Vagina (tissue), 2 donors: ENCODE measurements at regions not wholly inside any gene's neighbourhood (a gene's known extent, or its start where the extent isn't known, plus 50 kb on each side); places are given as distances from the start of the nearest gene placed in this dataset.

Source experiments
- DNase-seq, 2 donors: peaks; one replicate each; pipeline ENCODE4 v3.0.0-alpha.2; 2017; ENCODE audit errors: extremely low spot score in 2 of 2
- H3K27ac ChIP-seq: fragments of 200-600 bp; sonication (generic); one replicate; pipeline ENCODE4 v1.5.1; 2019
- H3K27me3 ChIP-seq: fragments of 200-600 bp; sonication (generic); one replicate; pipeline ENCODE4 v1.5.1; 2019
- H3K36me3 ChIP-seq, 2 donors: fragments of 200-600 bp; sonication (generic); one replicate each; pipeline ENCODE4 v1.5.1; 2017 to 2019
- H3K4me1 ChIP-seq: fragments of 200-600 bp; sonication (generic); one replicate; pipeline ENCODE4 v1.5.1; 2019
- H3K4me3 ChIP-seq, 2 donors: fragments of 200-600 bp; sonication (generic); 1 replicate in 1 of 2; 2 replicates in 1 of 2; pipeline ENCODE4 v1.5.1; 2016 to 2019
- H3K9me3 ChIP-seq: fragments of 200-600 bp; sonication (generic); one replicate; pipeline ENCODE4 v1.5.1; 2019
- CTCF ChIP-seq, 3 experiments: fragments of 450-650 bp in 2 of 3; fragments of 200-600 bp in 1 of 3; sonication (generic) in 1 of 3; IDR thresholded peaks; one replicate each; pipeline ENCODE4 v1.5.1; 2017 to 2019; ENCODE audit warnings: antibody characterized with exemption in 3 of 3, mild to moderate bottlenecking in 2 of 3, moderate library complexity in 2 of 3
- POLR2A ChIP-seq, 2 donors: fragments of 450-650 bp; IDR thresholded peaks; one replicate each; pipeline ENCODE4 v1.6.1; 2017; ENCODE audit warnings: antibody characterized with exemption in 2 of 2, mild to moderate bottlenecking in 2 of 2, moderate library complexity in 2 of 2
- POLR2AphosphoS5 ChIP-seq, 2 donors: sonication (generic); formaldehyde crosslinking; IDR thresholded peaks; one replicate each; pipeline ENCODE4 v1.9.0; 2017; ENCODE audit warnings: antibody characterized with exemption in 2 of 2, mild to moderate bottlenecking in 2 of 2, low read depth in 1 of 2; ENCODE audit not compliant: insufficient read depth in 1 of 2
- intact Hi-C: fragments of 100-400 bp; cut with DNase I; formaldehyde crosslinking; loops from one replicate; pipeline ENCODE4 v1.15.1; 2023

GRCh38 chr7:26049081-26049480 lies 102.9 kb upstream of the NFE2L3 start:
- DNase-seq: no peak
- Histone ChIP-seq H3K4me1 (no peaks in the 10 kb centered on the region), H3K27me3 (no peaks in the 10 kb centered on the region), H3K27ac (no peak overlapping the region), H3K9me3 (no peaks in the 10 kb centered on the region), H3K36me3 (no peaks in the 10 kb centered on the region), H3K4me3 (no peak overlapping the region)
- intact Hi-C loops: loop anchor here (5.0 kb wide), 1 partner anchor 693 kb away; no protein-coding TSS in a partner anchor
- TF ChIP-seq CTCF (IDR thresholded peaks at IDR 0.05) (no peak), POLR2A (IDR thresholded peaks at IDR 0.05) (no peak), POLR2AphosphoS5 (IDR thresholded peaks at IDR 0.05; ENCODE audit: insufficient read depth in 1 of 2, low read depth in 1 of 2) (no peak)

- Histone ChIP-seq H3K4me1 (no peaks in the 10 kb centered on the region), H3K9me3 (no peaks in the 10 kb centered on the region), H3K27me3 (no peaks in the 10 kb centered on the region), H3K36me3 (no peaks in the 10 kb centered on the region), H3K4me3 (no peak overlapping the region), H3K27ac (no peak overlapping the region)
- intact Hi-C loops: no loop called here
- TF ChIP-seq POLR2AphosphoS5 (IDR thresholded peaks at IDR 0.05; ENCODE audit: insufficient read depth in 1 of 2, low read depth in 1 of 2): no peak
- TF ChIP-seq POLR2A (IDR thresholded peaks at IDR 0.05): no peak
- TF ChIP-seq CTCF (IDR thresholded peaks at IDR 0.05): no peak
- no peak for DNase-seq
These were observed 101.0 kb upstream of the NFE2L3 start for GRCh38 chr7:26051021-26051420.

GRCh38 chr7:26052706-26053105 lies 99.3 kb upstream of the NFE2L3 start:
- Histone ChIP-seq H3K27me3 (no peaks in the 10 kb centered on the region), H3K9me3 (no peaks in the 10 kb centered on the region), H3K36me3 (no peaks in the 10 kb centered on the region), H3K4me3 (no peak overlapping the region), H3K4me1 (no peaks in the 10 kb centered on the region), H3K27ac (no peak overlapping the region)
- TF ChIP-seq POLR2AphosphoS5 (IDR thresholded peaks at IDR 0.05; ENCODE audit: insufficient read depth in 1 of 2, low read depth in 1 of 2): no peak
- TF ChIP-seq POLR2A (IDR thresholded peaks at IDR 0.05): no peak
- no peak for TF ChIP-seq CTCF (IDR thresholded peaks at IDR 0.05)
- intact Hi-C loops: no loop called here
- DNase-seq: no peak

- intact Hi-C loops: no loop called here
These were observed 97.6 kb upstream of the NFE2L3 start for GRCh38 chr7:26054386-26054785.

GRCh38 chr7:26055241-26055640 lies 96.8 kb upstream of the NFE2L3 start:
- H3K27me3 ChIP-seq: no peaks in the 10 kb centered on the region
- no peaks in the 10 kb centered on the region for H3K9me3 ChIP-seq
- no peak for DNase-seq
- H3K4me3 ChIP-seq: no peak overlapping the region
- TF ChIP-seq POLR2A (IDR thresholded peaks at IDR 0.05): no peak
- H3K36me3 ChIP-seq: no peaks in the 10 kb centered on the region
- intact Hi-C loops: no loop called here
- H3K4me1 ChIP-seq: no peaks in the 10 kb centered on the region
- H3K27ac ChIP-seq: no peak overlapping the region

More at GRCh38 chr7:26054386-26054785, 97.6 kb upstream of the NFE2L3 start:
- Histone ChIP-seq H3K36me3 (no peaks in the 10 kb centered on the region), H3K4me1 (no peaks in the 10 kb centered on the region), H3K27ac (no peak overlapping the region), H3K9me3 (no peaks in the 10 kb centered on the region), H3K4me3 (no peak overlapping the region), H3K27me3 (no peaks in the 10 kb centered on the region)
- DNase-seq: no peak
- TF ChIP-seq POLR2AphosphoS5 (IDR thresholded peaks at IDR 0.05; ENCODE audit: insufficient read depth in 1 of 2, low read depth in 1 of 2) (no peak), CTCF (IDR thresholded peaks at IDR 0.05) (no peak), POLR2A (IDR thresholded peaks at IDR 0.05) (no peak)
